Mucosa of descending colon (tissue), 3 donors: ENCODE measurements at regions not wholly inside any gene's neighbourhood (a gene's known extent, or its start where the extent isn't known, plus 50 kb on each side); places are given as distances from the start of the nearest gene placed in this dataset.

Source experiments
- ATAC-seq: fragments of 200-7000 bp; cut with Tn5 transposase; one replicate; pipeline ENCODE4 v1.9.1; 2020; ENCODE audit warnings: mild to moderate bottlenecking, moderate library complexity
- DNase-seq, 3 donors: peaks; one replicate each; pipeline ENCODE4 v3.0.0-alpha.2; 2020
- H3K36me3 ChIP-seq: fragments of 200-600 bp; one replicate; pipeline ENCODE4 v1.8.0; 2021; ENCODE audit warnings: low read depth, mild to moderate bottlenecking
- H3K4me1 ChIP-seq: fragments of 200-600 bp; one replicate; pipeline ENCODE4 v1.8.0; 2021; ENCODE audit warnings: low read depth, mild to moderate bottlenecking
- H3K4me3 ChIP-seq: fragments of 200-600 bp; one replicate; pipeline ENCODE4 v1.8.0; 2021; ENCODE audit warnings: mild to moderate bottlenecking
- H3K9me3 ChIP-seq: fragments of 200-600 bp; one replicate; pipeline ENCODE4 v1.8.0; 2021; ENCODE audit warnings: mild to moderate bottlenecking
- intact Hi-C, 2 donors: fragments of 100-400 bp; cut with DNase I in 1 of 2; cut with micrococcal nuclease in 1 of 2; formaldehyde crosslinking; loops; one replicate each; pipeline versions ENCODE4 v1.11.0 to v1.11.1; 2022; cut with DNase I, micrococcal nuclease
- TF ChIP-seq, protein P1 (sequence below): fragments of 200-600 bp; IDR thresholded peaks from one replicate; pipeline ENCODE4 v1.8.0; 2022; ENCODE audit warnings: antibody characterized with exemption, mild to moderate bottlenecking
- donor health status: DM: no; HTN: no; CAD: no; lungs with moderate emphysema.
- donor health status: DM: no; HTN: no; CAD: no.
- donor health status: DM: no; HTN: yes; CAD: no.

DNA sequence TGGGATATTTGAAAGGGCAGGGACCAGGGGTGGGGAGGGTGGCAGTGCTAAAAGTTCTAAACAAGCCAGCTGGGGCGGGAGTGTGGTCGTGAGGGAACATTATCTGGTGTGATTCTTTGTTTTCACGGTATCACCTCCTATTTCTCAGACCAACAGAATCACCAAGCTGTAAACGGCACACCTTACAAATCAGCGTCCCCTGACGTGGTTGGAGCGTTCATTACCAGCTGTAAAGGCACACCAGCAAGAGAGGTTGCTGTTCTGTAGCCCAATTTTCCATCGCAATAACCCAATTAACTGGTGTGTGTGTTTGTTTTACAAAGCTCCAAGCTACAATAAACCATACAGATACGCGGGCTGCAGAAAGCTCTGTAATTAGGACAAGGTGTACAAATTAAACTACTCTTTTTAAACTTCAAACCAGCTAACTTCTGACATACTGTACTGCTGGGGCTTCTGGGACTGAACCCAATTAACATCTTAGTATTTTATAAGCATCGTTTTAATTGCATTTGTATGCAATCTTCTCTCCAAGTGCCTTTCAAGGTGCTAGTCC, 303.6 kb upstream of the CLINT1 start:
- H3K4me1 ChIP-seq, result peaks cover 8% of the 10 kb centered on the region
- TF ChIP-seq, protein P1, sequence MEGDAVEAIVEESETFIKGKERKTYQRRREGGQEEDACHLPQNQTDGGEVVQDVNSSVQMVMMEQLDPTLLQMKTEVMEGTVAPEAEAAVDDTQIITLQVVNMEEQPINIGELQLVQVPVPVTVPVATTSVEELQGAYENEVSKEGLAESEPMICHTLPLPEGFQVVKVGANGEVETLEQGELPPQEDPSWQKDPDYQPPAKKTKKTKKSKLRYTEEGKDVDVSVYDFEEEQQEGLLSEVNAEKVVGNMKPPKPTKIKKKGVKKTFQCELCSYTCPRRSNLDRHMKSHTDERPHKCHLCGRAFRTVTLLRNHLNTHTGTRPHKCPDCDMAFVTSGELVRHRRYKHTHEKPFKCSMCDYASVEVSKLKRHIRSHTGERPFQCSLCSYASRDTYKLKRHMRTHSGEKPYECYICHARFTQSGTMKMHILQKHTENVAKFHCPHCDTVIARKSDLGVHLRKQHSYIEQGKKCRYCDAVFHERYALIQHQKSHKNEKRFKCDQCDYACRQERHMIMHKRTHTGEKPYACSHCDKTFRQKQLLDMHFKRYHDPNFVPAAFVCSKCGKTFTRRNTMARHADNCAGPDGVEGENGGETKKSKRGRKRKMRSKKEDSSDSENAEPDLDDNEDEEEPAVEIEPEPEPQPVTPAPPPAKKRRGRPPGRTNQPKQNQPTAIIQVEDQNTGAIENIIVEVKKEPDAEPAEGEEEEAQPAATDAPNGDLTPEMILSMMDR, result no peak
- no peaks in the 10 kb centered on the region for H3K36me3 ChIP-seq
- ATAC-seq (peak; percentile 91), DNase-seq (peak in 2 of 3 donors; percentile 35 to 55)
- intact Hi-C loops, result no loop called here
- H3K4me3 ChIP-seq, result no peak overlapping the region
- no peaks in the 10 kb centered on the region for H3K9me3 ChIP-seq

DNA sequence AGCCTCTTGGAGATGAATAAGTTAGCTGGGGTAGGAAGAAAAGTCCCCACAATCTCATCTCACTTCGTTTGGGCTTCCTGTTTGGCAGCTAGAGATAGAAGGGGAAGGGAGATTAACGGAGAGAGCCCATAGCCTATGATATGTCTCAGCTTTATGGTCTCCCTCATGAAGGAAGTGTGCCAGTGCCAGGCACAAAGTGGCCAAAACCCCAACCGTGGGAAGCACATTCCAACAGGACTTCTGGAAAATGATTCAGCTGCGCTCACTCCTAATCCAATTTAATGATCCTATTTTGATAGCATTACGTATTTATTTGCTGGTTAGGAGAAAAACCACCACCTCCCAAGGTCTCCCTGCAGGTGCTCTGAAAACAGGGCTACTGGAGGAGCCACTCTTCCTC, 303.1 kb upstream of the CLINT1 start:
- peak; percentile 76 for ATAC-seq
- no peak for DNase-seq
- Histone ChIP-seq H3K4me1 (peaks cover 8% of the 10 kb centered on the region), H3K9me3 (no peaks in the 10 kb centered on the region), H3K4me3 (no peak overlapping the region), H3K36me3 (no peaks in the 10 kb centered on the region)
- intact Hi-C loops, result no loop called here
- TF ChIP-seq, protein P1, result no peak

DNA sequence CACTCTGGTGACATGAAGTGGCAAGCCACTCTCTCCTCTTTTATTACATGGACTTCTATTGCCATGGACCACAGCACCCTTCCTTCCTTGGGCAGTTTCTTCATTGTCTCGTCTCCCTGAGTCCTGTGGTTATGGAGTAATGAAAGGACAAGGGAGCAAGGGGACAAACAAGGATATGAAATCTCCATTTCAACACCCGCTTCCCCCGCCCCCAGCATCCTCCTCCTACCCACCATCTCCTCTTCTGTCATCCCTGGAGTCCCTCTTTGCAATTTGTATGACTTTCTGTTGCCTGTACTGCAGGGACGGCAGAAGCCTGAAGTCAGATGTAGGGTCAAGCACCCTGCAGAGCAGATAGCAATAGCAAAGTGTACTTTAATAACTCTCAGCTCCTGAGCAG, 300.7 kb upstream of the CLINT1 start:
- Histone ChIP-seq H3K9me3 (no peaks in the 10 kb centered on the region), H3K36me3 (no peaks in the 10 kb centered on the region), H3K4me1 (peaks cover 8% of the 10 kb centered on the region), H3K4me3 (no peak overlapping the region)
- intact Hi-C loops, result no loop called here
- TF ChIP-seq, protein P1, result no peak
- no peak for DNase-seq
- no peak for ATAC-seq

DNA sequence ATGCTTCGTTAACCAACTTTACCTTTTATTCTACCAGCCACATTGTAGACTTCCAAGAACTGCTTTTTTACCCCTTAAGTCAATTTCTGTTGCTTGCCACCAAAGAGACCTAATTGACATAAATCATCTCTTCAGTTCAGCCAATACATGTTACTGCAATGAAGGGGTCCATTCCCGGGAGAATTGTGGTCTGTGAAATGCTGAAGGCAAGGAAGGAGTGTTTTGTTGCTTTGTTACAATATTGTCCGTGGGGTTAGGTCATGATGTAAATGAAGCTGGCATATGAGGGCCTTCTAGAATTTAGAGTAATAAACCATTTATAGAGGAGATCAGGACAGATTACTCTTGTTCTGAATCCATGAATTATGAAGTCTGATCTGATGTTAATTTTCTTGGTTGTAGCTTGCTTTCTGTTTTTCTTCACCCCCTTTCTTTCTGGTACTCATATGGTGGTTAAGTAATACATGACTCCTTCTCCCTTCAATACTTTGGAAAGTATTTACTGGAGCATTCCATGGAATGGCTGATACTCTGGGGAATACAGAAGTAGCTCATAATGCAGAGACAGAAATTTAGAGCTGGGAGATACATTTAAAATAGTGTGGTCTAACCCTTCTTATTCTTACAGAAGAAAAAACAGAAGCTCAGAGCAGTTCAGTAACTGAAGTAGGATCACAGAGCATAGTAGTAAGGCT, 297.0 kb upstream of the CLINT1 start:
- Histone ChIP-seq H3K4me1 (no peaks in the 10 kb centered on the region), H3K9me3 (no peaks in the 10 kb centered on the region), H3K36me3 (no peaks in the 10 kb centered on the region), H3K4me3 (no peak overlapping the region)
- TF ChIP-seq, protein P1, result no peak
- DNase-seq, result no peak
- intact Hi-C loops, result no loop called here
- ATAC-seq, result no peak

DNA sequence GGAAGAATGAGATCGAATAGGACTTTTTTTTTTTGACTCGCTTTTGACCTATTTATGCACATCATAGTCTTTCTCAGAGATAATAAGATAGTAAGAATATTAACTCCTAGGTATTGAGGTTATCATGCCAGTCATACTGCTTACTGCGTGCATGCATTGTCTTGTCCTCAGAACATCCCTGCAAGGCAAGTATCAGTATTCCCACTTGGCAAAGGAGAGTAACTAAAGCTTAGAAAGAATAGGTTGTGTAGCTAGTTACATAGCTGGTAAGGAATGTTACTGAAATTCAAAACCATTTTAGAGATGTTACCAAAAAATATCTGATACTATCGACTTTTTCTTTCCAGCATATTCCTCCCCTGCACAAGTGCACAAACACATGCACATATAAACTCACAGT, 296.1 kb upstream of the CLINT1 start:
- H3K4me3 ChIP-seq, result no peak overlapping the region
- ATAC-seq (no peak), DNase-seq (no peak)
- no peaks in the 10 kb centered on the region for H3K36me3 ChIP-seq
- intact Hi-C loops, result no loop called here
- no peaks in the 10 kb centered on the region for H3K4me1 ChIP-seq
- TF ChIP-seq, protein P1, result no peak
- H3K9me3 ChIP-seq, result no peaks in the 10 kb centered on the region
